ENCODE measurements at regions not wholly inside any gene's neighbourhood (a gene's known extent, or its start where the extent isn't known, plus 50 kb on each side); places are given as distances from the start of the nearest gene placed in this dataset.

DNA sequence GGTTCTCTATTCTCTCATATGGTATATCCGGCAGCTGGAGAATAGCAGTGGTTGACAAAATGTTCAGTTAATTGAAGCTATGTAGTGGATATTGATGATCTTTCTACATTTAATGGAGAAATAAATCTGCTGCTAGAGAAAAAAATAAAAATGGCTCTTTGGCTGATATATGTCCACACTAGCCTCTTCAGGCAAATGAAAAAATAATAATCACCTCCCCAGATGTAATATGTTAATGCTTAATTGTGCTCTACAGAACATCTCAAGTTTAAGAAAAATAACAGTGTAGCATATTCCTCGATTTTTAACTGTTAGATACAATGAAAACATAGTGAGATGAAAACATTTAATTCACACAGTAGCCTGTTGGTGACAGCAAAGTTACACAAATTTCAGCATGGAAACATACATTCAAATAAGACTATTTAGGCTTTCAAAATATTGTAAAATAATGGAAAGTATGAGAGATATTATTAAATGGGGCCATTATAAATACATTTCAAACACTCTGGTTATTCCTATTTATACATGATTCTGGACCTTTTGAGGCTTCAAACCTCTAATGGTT is 543.0 kb downstream of the MAT2B start:
- no peak for DNase-seq

DNA sequence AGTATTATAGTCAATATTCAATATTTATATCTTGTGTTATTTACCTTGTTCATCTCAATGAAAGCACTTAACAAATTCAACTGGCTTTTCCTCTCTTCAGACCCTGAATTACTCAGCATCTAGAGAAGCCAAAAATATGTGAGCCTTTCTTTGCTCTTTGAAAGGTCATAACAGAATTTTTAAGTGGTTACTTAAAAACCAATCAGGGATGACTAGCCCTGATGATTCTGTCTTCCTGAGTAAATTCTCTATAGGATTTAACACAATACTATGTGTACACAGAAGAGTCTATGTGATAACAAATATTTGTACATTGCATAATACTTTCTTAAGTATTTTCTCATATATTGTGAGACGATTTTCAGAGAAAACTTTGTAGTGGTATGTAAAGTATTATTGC is 546.3 kb downstream of the MAT2B start:
- no peak for DNase-seq

DNA sequence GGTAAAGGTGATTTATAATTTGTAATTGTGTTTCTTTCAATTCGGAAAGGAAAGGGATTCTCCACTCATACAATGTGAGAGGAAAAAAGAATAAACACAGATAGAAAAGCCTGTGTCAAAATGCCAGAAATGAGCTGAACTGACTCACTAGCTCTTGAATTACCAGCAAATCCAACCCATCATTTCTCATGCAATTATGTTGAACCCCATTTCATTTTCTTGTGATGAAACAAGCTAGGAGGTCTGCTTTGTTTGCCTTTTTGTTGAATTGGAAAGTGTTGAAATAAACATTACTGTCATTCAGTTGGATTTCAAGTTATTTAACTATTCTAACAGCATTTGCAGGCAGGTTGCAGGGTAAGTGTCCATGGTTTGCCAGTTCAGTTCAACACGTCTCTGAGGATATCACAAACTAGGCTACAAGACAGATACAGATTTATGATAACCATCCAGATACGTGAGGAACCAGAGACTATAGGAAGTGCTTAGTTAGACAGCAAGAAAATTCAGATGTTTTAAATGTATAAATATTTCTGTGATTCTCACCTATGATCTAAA is 547.2 kb downstream of the MAT2B start:
- DNase-seq = no peak

DNA sequence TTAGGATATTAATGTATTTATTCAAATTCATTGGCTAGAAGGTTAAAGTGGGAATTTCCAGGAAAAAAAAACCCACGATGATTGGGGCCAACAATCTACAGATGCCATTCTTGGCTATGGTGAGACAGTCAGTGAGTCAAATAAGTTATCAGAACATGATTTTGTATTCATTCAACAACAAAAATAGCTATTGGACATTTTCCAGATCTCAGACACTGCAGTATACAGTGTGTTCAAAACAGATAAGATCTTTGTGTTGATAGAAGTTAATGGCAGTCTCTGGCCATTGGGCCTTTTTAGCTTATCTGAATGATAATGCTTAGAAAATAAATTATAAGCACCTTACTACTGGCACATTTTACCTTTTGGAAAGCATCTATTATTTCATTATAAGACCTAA is 547.7 kb downstream of the MAT2B start:
- DNase-seq = no peak

DNA sequence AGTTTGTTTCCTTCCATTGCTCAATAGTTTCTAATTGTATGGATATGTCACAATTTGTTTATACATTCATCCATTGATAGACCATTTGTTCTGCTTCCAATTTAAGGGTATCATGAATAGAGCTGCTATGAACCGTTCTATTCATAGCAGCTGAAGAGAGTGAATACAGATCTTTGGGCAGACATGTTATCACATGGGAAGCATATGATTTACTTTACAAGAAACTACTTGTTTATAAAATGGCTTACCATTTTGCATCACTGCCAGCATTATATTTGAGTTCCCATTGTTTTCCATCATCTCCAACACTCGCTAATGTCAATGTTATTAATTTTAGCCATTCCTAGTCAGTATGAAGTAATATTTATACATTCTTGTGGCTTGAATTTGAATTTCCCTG is 549.0 kb downstream of the MAT2B start:
- no peak for DNase-seq

DNA sequence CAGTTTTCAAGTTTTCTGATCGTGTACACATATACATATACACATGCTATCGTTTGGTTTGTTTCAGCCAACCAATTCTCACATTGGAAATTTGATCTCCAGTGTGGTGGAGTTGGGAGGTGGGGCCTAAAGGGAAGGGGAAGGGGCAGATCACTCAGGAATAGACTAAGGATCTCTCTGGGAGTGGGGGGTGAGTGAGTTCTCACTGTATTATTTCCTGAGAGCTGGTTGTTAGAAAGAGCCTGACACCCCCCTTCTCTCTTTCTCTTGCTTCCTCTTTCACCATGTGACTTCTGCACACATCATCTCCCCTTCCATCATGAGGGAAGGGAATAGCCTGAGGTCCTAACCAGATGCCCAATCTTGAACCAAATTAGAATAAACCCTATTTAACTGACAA is 551.7 kb downstream of the MAT2B start:
- no peak for DNase-seq

DNA sequence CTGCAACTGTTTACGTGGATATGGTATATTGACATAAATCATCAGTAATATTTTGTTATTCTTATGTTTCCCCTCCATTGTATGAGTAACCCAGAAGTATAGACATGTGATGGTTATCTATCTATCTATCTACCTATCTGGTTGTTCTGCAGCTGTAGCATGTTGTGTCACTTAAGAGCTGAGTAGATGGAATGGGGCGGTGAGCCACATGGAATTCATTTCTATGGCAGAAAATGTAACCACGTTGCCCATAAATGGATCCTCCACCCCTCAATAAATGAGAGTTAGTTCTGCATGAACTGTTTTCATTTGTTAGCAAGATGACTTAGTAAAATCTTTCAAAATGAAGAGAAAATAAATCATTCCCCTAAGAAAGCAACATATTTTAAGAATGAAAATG is 553.2 kb downstream of the MAT2B start:
- DNase-seq = peak; percentile 2

DNA sequence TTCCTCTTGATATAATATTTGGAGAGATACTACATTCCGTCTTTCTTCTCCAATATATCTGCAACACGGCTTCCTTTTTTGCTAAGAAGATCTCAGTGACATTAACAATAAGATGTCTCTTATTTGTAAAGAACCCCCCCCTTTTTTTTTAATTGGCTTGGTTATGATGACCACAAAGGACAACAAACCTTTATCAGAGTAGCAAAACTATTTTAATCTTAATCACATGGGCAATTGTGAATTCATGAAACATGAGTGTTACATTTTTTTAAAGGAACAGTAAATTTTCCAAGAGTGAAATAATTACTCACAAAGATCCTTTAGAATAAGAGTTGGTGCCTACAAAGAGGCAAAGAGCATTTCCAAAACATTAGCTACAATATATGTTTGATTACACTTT is 554.1 kb downstream of the MAT2B start:
- DNase-seq = no peak

DNA sequence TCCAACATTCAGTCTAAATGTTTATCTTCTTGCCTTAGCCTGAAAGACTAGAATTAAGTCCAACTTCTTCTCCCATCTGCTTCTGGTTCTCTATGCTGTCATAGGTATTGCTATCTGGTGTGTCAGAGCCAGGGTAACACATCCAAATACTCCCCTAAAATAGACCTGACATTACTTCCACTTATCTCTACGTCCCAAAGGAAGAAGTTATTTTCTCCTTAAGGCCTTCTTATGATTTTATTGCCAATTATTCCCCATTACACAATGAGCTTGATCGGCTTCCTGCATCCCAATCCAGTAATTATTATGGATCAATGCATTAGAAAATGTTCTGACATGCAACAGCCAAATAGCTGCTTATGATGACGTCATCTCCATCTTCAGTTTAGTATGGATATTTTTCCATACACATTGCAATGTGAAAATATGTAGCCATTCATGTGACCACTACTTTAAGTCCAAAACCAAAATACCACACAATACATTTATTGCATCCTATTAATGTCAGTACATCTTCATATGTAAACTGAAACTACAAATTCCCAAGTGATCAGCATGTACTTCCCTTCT is 555.5 kb downstream of the MAT2B start:
- no peak for DNase-seq

DNA sequence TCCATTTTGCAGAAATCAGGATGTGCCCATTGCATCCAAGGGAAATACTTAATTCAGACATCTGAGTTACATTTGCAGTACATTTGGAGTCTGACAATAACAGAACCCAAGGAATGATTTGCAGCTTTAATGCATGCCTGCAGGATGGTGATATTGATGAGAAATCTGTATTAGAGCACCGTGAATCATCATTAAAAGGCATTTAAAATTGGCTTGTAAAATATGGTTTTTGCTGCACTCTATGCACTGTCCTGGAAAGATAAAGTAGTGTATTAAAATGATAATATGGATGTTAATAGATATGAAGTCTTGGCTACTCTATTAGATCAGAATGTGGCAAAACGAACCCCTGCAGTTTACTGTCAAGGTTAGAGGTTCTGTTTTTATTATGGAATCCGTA is 556.9 kb downstream of the MAT2B start:
- DNase-seq = no peak

DNA sequence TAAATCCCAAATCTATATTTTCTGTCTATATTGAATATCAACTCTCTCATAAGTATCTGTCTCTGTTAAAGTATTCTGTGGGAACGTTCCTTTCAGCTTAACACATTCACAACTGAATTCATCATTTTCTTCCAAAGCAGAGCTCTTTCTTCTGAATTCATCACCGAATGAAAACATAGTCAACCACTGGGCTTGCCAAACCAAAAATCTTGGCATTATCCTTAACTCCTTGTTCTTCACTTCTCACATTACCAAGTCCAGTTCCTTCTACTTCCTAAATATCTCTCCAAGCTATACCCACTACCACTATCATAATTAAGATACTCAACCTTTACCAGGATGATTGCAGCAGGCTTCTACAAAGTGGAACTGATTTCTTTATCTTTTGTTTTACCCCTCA is 559.8 kb downstream of the MAT2B start:
- no peak for DNase-seq

DNA sequence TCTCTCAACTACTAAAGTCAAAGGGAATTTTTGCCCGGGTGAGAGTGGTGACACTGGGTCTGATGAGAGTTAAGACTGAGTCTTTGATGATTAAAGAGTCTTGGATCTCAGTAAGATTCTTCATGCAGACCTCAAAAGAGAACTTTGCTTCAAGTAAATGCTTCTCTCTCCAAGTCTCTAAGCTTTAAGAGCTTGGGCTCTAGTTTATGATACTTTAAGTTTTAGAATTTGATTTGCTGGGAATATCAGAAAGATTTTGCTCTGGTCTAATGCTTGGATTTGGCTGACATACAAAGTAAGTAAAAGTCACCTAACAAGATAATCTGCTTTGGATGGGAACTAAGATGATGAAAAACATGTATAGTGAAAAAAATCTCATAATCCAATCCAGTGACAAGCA is 566.3 kb downstream of the MAT2B start:
- no peak for DNase-seq

DNA sequence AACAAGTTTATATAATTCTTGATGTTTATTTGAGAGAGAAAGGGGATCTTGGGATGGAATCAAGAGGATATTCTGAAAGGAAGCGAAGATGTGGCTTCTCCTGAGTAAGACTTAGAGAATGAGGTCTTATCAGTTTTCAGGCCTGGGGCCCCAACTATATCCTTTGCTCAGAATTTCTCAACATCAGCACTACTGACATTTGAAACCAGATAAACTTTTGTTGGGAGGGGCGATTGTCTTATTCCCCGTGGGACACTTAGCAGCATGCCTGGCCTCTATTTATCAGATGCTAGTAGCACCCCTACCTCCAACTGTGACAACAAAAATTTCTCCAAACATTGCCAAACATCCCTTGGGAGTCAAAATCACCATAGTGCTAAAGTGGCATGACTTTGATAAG is 567.7 kb downstream of the MAT2B start:
- no peak for DNase-seq

DNA sequence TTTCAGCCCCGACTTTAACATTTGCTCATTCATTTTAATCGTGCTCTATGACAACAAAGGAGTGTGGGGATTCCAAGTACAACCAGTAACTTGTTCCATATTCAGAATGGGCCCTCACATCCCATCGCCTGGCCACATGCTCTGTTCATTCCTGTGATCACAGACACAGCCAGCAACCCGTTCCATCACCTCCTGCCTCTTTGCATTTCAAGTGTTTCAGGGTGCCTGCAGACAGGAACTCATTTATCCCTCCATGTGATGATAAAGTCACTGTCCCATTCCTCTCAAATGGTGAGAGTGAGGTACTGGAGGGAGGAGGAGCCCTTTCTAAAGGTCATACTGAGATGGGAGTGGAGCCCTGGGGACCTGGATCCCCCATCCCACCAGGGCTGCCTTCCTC is 571.1 kb downstream of the MAT2B start:
- DNase-seq = no peak

DNA sequence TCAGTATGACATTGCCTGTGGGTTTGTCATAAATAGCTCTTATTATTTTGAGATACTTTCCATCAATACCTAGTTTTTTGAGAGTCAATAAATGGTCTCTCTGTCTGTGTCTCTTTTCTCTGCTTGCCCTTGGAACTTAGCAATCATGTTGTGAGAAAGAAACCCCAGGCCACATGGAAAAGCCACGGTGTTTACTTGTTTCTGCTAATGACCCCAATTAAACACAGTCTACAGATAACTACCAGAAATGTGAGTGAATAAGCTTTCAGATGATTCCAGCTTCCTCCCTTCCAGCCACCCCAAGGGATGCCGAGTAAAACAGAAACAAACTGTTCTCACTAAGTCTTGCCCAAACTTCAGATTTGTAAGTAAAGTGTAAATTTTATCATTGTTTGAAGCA is 584.9 kb downstream of the MAT2B start:
- DNase-seq = no peak

DNA sequence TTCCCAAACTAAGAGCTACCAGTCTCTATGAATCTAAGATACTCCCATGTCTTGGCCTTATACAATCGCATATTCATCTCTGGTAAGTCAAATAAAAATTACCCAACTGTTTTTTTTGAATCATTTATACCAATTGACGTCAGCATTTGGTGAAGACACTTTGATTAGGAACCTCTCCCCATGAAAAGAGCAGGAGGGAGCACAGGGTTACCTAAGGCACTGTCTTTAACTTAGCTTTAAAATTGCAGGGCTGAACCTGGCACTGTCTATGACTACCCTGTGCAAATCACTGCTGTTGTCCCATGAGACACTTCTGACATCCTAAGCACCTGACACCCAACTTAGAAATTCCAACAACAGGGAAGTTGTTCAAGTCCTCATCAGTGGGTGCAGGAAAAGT is 586.4 kb downstream of the MAT2B start:
- no peak for DNase-seq

DNA sequence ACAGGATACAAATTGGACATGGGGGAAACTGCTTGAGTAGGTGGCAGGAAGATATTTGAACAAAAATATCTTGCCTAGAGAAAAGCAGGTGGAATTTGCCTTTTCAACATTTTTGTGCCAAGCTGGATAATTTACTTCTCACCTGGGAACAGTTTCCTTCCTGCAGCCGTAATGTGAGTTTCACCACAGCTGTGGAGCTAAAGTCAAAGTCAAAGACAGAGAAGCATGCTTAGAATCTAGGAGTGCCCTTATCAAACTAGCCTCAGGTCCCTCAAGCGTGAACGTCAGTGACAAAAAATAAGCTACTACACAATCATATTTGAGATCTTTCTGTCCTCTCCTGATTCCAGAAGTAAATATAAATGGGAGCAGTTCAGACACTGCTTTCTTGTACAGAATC is 588.9 kb downstream of the MAT2B start:
- no peak for DNase-seq

DNA sequence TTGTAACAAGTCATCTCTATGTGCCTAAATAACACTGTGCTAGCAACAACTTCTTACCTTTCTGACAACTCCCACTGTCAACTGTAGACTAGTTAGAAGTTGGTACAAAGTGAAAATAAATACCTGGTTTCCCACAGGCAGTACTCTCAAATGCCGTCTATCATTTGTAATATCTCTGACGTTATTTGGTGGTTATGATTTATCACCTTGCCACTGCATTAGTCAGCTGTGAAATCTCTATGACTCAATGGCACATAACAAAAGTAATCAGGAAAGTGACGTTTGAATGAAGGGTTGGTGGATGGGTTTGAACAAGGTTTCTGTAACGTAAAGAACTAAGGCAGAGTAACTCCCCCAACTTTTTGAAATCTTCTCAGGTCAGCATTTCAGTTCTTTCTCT is 592.3 kb downstream of the MAT2B start:
- no peak for DNase-seq

DNA sequence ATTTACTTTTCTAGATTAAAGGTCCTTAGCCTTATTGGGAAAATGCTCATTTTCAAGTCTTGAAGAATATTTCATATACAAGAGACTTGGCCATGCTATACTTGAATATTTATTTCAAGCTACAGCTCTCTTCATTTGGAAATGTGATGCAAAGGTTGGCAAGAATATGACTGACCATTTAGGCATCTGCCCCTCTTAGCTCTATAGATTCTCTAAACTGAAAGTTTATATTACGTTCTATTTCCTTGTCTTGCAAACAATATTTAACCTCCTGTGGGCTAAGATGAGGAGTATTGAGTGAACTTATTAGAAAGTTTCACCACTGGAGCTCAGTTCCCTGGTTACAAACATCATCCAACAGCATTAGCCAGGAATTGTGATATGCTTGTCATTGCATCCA is 593.1 kb downstream of the MAT2B start:
- no peak for DNase-seq

DNA sequence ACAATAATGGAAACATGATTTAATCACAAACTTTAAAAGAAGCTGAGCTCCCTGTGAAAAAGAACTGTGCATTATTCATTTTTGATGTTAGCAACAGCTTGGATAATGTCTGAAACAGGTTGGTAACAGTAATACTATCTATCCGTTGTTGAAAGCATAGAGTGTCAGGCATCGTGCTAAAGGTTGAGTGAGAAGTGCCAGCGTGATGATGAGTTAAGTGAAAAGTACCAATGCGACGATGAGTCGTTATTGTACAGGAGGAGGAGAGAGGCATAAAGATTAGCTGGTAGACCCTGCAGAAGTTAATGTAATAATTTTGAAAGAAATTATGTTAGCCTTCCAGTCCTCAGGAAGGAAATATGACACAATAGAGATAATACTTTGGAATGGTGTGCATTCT is 593.6 kb downstream of the MAT2B start:
- DNase-seq = no peak

DNA sequence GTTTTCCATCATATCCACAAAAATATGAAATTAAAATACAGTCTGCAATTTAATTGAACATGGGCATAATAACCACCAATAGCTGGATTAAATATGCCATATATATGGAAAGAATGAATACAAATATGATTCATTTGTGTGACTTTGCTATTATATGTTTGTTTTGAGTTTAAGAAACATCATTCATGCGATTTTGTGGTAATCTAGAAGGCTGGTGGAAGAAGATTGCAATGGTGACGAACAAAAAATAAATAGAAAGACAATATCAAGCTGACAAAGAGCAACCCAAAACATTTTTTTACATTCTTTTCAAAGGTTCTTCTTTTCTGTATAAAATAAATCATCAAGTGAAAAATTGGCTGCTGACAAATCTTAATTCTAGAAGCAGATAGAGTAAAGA is 610.0 kb downstream of the MAT2B start:
- DNase-seq = no peak

DNA sequence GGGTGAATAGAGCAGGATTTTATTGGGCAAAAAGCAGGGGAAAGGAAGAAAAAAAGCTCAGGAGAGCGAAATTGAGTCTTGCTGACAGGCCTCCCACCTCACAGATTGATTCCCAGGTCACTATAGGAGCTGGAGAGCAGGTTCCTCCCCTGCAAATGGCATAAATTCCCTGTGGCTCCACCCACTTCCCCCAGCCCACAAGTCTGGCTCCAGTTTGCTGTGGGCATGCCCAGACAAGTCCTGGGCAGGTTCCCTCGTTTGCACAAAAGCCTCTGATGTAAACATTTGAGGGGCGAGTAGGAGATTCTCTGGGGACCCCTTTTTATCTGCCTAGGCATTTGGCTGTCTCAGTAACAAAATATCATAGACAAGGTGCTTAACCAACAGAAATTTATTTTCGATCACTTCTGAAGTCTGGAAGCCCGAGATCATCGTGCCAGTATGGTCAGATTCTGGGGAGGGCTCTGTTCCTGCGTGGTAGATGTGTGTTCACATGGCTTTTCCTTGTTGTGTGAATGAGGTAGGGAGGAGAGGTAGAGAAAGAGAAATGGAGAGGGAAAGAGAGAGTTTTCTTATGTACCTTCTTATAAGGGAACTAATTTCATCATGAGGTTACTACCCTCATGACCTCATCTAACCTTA is 614.5 kb downstream of the MAT2B start:
- no peak for DNase-seq

DNA sequence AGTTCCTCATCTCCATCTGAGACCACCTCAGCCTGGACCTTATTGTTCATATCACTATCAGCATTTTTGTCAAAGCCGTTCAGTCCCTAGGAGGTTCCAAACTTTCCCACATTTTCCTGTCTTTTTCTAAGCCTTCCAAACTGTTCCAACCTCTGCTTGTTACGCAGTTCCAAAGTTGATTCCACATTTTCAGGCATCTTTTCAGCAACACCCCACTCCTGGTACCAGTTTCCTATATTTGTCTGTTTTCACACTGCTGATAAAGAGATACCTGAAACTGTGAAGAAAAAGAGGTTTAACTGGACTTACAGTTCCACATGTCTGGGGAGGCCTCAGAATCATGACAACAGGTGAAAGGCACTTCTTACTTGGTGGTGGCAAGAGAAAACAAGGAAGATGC is 622.1 kb downstream of the MAT2B start:
- no peak for DNase-seq

DNA sequence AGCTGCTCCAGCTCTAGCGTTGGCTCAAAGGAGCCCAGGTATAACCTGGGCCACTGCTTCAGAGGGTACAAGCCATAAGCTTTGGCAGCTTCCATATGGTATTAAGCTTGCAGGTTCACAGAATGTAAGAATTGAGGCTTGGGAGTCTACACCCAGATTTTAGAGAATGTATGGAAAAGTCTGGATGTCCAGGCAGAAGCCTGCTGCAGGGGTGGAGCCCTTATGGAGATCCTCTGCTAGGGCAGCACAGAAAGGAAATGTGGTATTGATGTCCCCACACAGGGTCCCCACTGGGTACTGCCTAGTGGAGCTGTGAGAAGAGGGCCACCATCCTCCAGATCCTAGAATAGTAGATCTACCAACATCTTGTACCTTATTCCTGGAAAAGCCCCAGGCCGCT is 626.9 kb downstream of the MAT2B start:
- no peak for DNase-seq

DNA sequence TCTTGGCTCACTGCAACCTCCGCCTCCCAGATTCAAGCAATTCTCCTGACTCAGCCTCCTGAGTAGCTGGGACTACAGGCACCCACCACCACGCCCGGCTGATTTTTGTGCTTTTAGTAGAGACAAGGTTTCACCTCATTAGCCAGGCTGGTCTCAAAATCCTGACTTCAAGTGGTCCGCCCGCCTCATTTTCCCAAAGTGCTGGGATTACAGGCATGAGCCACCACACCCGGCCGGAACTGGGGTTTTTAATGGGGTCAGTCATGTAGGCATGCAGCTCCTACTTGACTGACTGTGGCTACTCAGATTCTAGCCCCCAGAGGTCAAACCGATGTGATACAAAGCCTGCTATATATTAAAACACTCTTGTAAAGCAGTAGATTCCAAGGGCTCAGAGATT is 631.7 kb downstream of the MAT2B start:
- no peak for DNase-seq
